B cell (primary cell): ENCODE measurements at regions not wholly inside any gene's neighbourhood (a gene's known extent, or its start where the extent isn't known, plus 50 kb on each side); places are given as distances from the start of the nearest gene placed in this dataset.

Experiments used
- ATAC-seq: fragments of 200-7000 bp; cut with Tn5 transposase; one replicate; pipeline ENCODE4 v1.10.0; 2021; ENCODE audit warnings: low read depth, mild to moderate bottlenecking, moderate number of reproducible peaks, moderate library complexity
- CTCF ChIA-PET: fragments of 350-600 bp; sonication (Branson Sonifier 250); formaldehyde crosslinking; loops from one replicate; lab custom pipeline; 2021; ENCODE audit warnings: antibody characterized with exemption, inconsistent platforms; lab: Charles Lee
- POLR2A ChIA-PET: fragments of 350-600 bp; sonication (Branson Sonifier 250); formaldehyde crosslinking; loops from one replicate; lab custom pipeline; 2021; ENCODE audit warnings: antibody characterized with exemption; lab: Charles Lee
- DNase-seq: peaks from one replicate; pipeline ENCODE4 v3.0.0; 2013
- H2AFZ ChIP-seq: 2 replicates; pipeline ENCODE4 v1.6.1; 2012; ENCODE audit warnings: mild to moderate bottlenecking, low read depth, low read length; ENCODE audit not compliant: insufficient read depth, poor library complexity, severe bottlenecking
- H3K27ac ChIP-seq, 2 donors: 1 replicate in 1 of 2; 2 replicates in 1 of 2; pipeline ENCODE4 v1.5.1; 2012 to 2013; ENCODE audit warnings: low read length in 2 of 2, mild to moderate bottlenecking in 2 of 2, moderate library complexity in 1 of 2
- H3K27me3 ChIP-seq, 4 experiments: fragments of 200-600 bp in 1 of 4; sonication (generic) in 1 of 4; replicated peaks in 1 of 4; 1 replicate in 2 of 4; 2 replicates in 2 of 4; pipeline versions ENCODE4 v1.6.1 to v1.7.0; 2013 to 2016; ENCODE audit warnings: low read length in 3 of 4, mild to moderate bottlenecking in 2 of 4, mixed read lengths in 1 of 4, moderate library complexity in 1 of 4; ENCODE audit not compliant: insufficient read depth in 4 of 4, control insufficient read depth in 3 of 4; ENCODE audit errors: control extremely low read depth in 1 of 4
- H3K36me3 ChIP-seq, 2 experiments: replicated peaks in 1 of 2; 1 replicate in 1 of 2; 2 replicates in 1 of 2; pipeline versions ENCODE4 v1.6.1 to v1.7.1; 2013; ENCODE audit warnings: low read length in 1 of 2; ENCODE audit not compliant: insufficient read depth in 2 of 2, control insufficient read depth in 1 of 2; ENCODE audit errors: control extremely low read depth in 1 of 2, extremely low read depth in 1 of 2
- H3K4me1 ChIP-seq, 2 donors: fragments of 200-600 bp in 1 of 2; sonication (generic) in 1 of 2; 1 replicate in 1 of 2; 2 replicates in 1 of 2; pipeline versions ENCODE4 v1.5.1 to v1.6.1; 2013 to 2017; ENCODE audit warnings: low read length in 2 of 2; ENCODE audit not compliant: control insufficient read depth in 2 of 2, insufficient read depth in 2 of 2
- H3K4me2 ChIP-seq: replicated peaks from 2 replicates; pipeline ENCODE3; 2012; ENCODE audit warnings: mild to moderate bottlenecking, low read depth, low read length; ENCODE audit not compliant: poor library complexity, severe bottlenecking
- H3K4me3 ChIP-seq, 5 experiments: fragments of 200-600 bp in 1 of 5; sonication (generic) in 1 of 5; 1 replicate in 3 of 5; 2 replicates in 2 of 5; pipeline versions ENCODE4 v1.5.1 to v1.7.0; 2011 to 2016; ENCODE audit warnings: low read length in 4 of 5, mild to moderate bottlenecking in 4 of 5, low read depth in 2 of 5, control low read depth in 1 of 5, moderate library complexity in 1 of 5; ENCODE audit not compliant: insufficient read depth in 1 of 5; ENCODE audit errors: control extremely low read depth in 1 of 5, extremely low read depth in 1 of 5
- H3K79me2 ChIP-seq: fragments of 200-600 bp; sonication (generic); one replicate; pipeline ENCODE4 v1.6.0; 2016; ENCODE audit warnings: low read length; ENCODE audit not compliant: control insufficient read depth, insufficient read depth
- H3K9ac ChIP-seq: fragments of 200-600 bp; sonication (generic); 2 replicates; pipeline ENCODE4 v1.6.1; 2017; ENCODE audit warnings: mild to moderate bottlenecking, low read length, moderate library complexity
- H3K9me3 ChIP-seq, 3 donors: one replicate each; pipeline versions ENCODE4 v1.6.1 to v1.7.1; 2013; ENCODE audit warnings: low read length in 2 of 3; ENCODE audit not compliant: control insufficient read depth in 2 of 3, insufficient read depth in 1 of 3; ENCODE audit errors: control extremely low read depth in 1 of 3
- H4K20me1 ChIP-seq: 2 replicates; pipeline ENCODE4 v1.6.0; 2012; ENCODE audit warnings: mild to moderate bottlenecking, low read length; ENCODE audit not compliant: insufficient read depth, control insufficient read depth, poor library complexity, severe bottlenecking
- H3K27ac Mint-ChIP-seq: one replicate; pipeline ENCODE4 v1.8.0; 2021; ENCODE audit warnings: mixed read lengths
- H3K27me3 Mint-ChIP-seq: one replicate; pipeline ENCODE4 v1.8.0; 2021; ENCODE audit warnings: mixed read lengths
- H3K4me1 Mint-ChIP-seq: one replicate; pipeline ENCODE4 v1.8.0; 2021; ENCODE audit warnings: mixed read lengths
- H3K4me3 Mint-ChIP-seq: one replicate; pipeline ENCODE4 v1.8.0; 2021; ENCODE audit warnings: mixed read lengths
- H3K9me3 Mint-ChIP-seq: one replicate; pipeline ENCODE4 v1.8.0; 2022; ENCODE audit warnings: mixed read lengths; ENCODE audit not compliant: insufficient read depth
- CTCF ChIP-seq: fragments of 200-600 bp; IDR thresholded peaks from one replicate; pipeline ENCODE4 v1.8.0; 2022; ENCODE audit warnings: antibody characterized with exemption, mild to moderate bottlenecking
- EZH2 ChIP-seq: IDR thresholded peaks from 2 replicates; pipeline ENCODE4 v1.6.1; 2012; ENCODE audit warnings: borderline replicate concordance, low read depth, mild to moderate bottlenecking, moderate library complexity, low read length; ENCODE audit not compliant: insufficient read depth, poor library complexity, severe bottlenecking
- WGBS: methylation state at CpG from one replicate; pipeline ENCODE4 v1.1.5; 2013; ENCODE audit warnings: missing lambda C conversion rate; ENCODE audit not compliant: insufficient coverage; 5-methylcytosine and 5-hydroxymethylcytosine counted together
- intact Hi-C: fragments of 100-400 bp; cut with micrococcal nuclease; formaldehyde crosslinking; loops from one replicate; pipeline ENCODE4 v1.10.0; 2022

- H3K27me3 Mint-ChIP-seq = no peaks in the 10 kb centered on the region
- no peak overlapping the region for H3K27ac ChIP-seq
- POLR2A ChIA-PET = no interaction called here
Observed at GRCh38 chr2:18922276-18922675, 332.9 kb upstream of the NT5C1B start.

GRCh38 chr2:18918280-18918679 lies 328.9 kb upstream of the NT5C1B start:
- Histone ChIP-seq H3K79me2 (no peaks in the 10 kb centered on the region), H3K9me3 (peaks cover 0 to 3% (median 0%) of the 10 kb centered on the region in 3 donors), H4K20me1 (no peaks in the 10 kb centered on the region), H3K9ac (no peak overlapping the region), H3K4me2 (no peak overlapping the region), H3K4me1 (no peaks in the 10 kb centered on the region), H2AFZ (no peak overlapping the region), H3K4me3 (no peak overlapping the region), H3K27me3 (no peaks in the 10 kb centered on the region), H3K27ac (no peak overlapping the region), H3K36me3 (no peaks in the 10 kb centered on the region)
- no CpG with 5 or more reads among the region's 1 CpG for WGBS
- intact Hi-C loops = no loop called here
- no peak overlapping the region for H3K27ac Mint-ChIP-seq
- no peak for TF ChIP-seq CTCF
- TF ChIP-seq EZH2 = no peak
- CTCF ChIA-PET = interaction anchor here (1.6 kb wide), 1 partner anchor 12 kb away, joined by 3 read pairs; no protein-coding TSS in a partner anchor
- H3K4me3 Mint-ChIP-seq = no peak overlapping the region
- ATAC-seq = no peak
- H3K9me3 Mint-ChIP-seq = no peaks in the 10 kb centered on the region
- no peak for DNase-seq
- H3K4me1 Mint-ChIP-seq = no peaks in the 10 kb centered on the region
- POLR2A ChIA-PET = no interaction called here
- H3K27me3 Mint-ChIP-seq = peaks cover 4% of the 10 kb centered on the region

More at GRCh38 chr2:18922276-18922675, 332.9 kb upstream of the NT5C1B start:
- no peak overlapping the region for H2AFZ ChIP-seq
- H3K4me1 Mint-ChIP-seq = peaks cover 2% of the 10 kb centered on the region
- no peaks in the 10 kb centered on the region for H3K36me3 ChIP-seq
- no peaks in the 10 kb centered on the region for H3K79me2 ChIP-seq
- no peak for ATAC-seq
- no peak overlapping the region for H3K4me3 ChIP-seq
- no peak overlapping the region for H3K27ac Mint-ChIP-seq
- no CpG with 5 or more reads among the region's 1 CpG for WGBS
- no peak overlapping the region for H3K4me3 Mint-ChIP-seq
- intact Hi-C loops = no loop called here
- H3K9me3 ChIP-seq = peaks cover 0 to 3% (median 0%) of the 10 kb centered on the region in 3 donors
- H3K4me2 ChIP-seq = no peak overlapping the region
- no peaks in the 10 kb centered on the region for H3K27me3 ChIP-seq
- CTCF ChIA-PET = interaction anchor here (1.7 kb wide), 1 partner anchor 18 kb away, joined by 4 read pairs; no protein-coding TSS in a partner anchor
- no peak for DNase-seq
- no peaks in the 10 kb centered on the region for H4K20me1 ChIP-seq
- H3K9me3 Mint-ChIP-seq = peaks cover 2% of the 10 kb centered on the region
- no peak for TF ChIP-seq CTCF
- no peak for TF ChIP-seq EZH2
- no peaks in the 10 kb centered on the region for H3K4me1 ChIP-seq
- H3K9ac ChIP-seq = no peak overlapping the region
